HG02610 (cell line): ENCODE measurements at regions not wholly inside any gene's neighbourhood (a gene's known extent, or its start where the extent isn't known, plus 50 kb on each side); places are given as distances from the start of the nearest gene placed in this dataset.
"Not testable (repeated sequence)": the region's sequence is repeated elsewhere in the genome, so short reads cannot be mapped to it uniquely, and the experiment has no call there.

Source experiments
- ATAC-seq: cut with Tn5 transposase; IDR thresholded peaks from one replicate; pipeline ENCODE4 v1.9.1; 2021; ENCODE audit warnings: mild to moderate bottlenecking, moderate library complexity; ENCODE audit not compliant: unreplicated experiment

GRCh38 chr2:226478109-226478809, 321.4 kb downstream of the IRS1 start:
- ATAC-seq: no peak

- no peak for ATAC-seq
Measured at GRCh38 chr2:226477221-226478108, 322.2 kb downstream of the IRS1 start.

GRCh38 chr2:226475650-226476049, 324.0 kb downstream of the IRS1 start:
- ATAC-seq: no peak

- no peak for ATAC-seq
Measured at GRCh38 chr2:226474131-226474530, 325.5 kb downstream of the IRS1 start.

- ATAC-seq: no peak
Measured at GRCh38 chr2:226471987-226472470, 327.6 kb downstream of the IRS1 start.

- ATAC-seq: no peak
Measured at GRCh38 chr2:226467633-226468032, 332.0 kb downstream of the IRS1 start.

GRCh38 chr2:226467221-226467620, 332.4 kb downstream of the IRS1 start:
- ATAC-seq: no peak

- ATAC-seq: no peak
Measured at GRCh38 chr2:226466589-226466988, 333.0 kb downstream of the IRS1 start.

GRCh38 chr2:226466124-226466523, 333.5 kb downstream of the IRS1 start:
- ATAC-seq: no peak

- no peak for ATAC-seq
Measured at GRCh38 chr2:226464380-226464779, 335.2 kb downstream of the IRS1 start.

- no peak for ATAC-seq
Measured at GRCh38 chr2:226463154-226463553, 336.5 kb downstream of the IRS1 start.

- ATAC-seq: no peak
Measured at GRCh38 chr2:226461981-226462380, 337.6 kb downstream of the IRS1 start.

GRCh38 chr2:226456144-226456543, 343.5 kb downstream of the IRS1 start:
- ATAC-seq: not testable (repeated sequence)

GRCh38 chr2:226452768-226453167, 346.9 kb downstream of the IRS1 start:
- no peak for ATAC-seq

GRCh38 chr2:226451486-226451885, 348.1 kb downstream of the IRS1 start:
- ATAC-seq: no peak

- ATAC-seq: no peak
Measured at GRCh38 chr2:226450141-226450540, 349.5 kb downstream of the IRS1 start.

GRCh38 chr2:226447338-226448300, 352.0 kb downstream of the IRS1 start:
- ATAC-seq: no peak

- ATAC-seq: no peak
Measured at GRCh38 chr2:226446406-226447001, 353.1 kb downstream of the IRS1 start.

GRCh38 chr2:226445216-226445861, 354.3 kb downstream of the IRS1 start:
- ATAC-seq: no peak

- ATAC-seq: no peak
Measured at GRCh38 chr2:226443112-226443511, 356.5 kb downstream of the IRS1 start.
